Activated CD8-positive, alpha-beta memory T cell treated with anti-CD3 and anti-CD28 coated beads, Interleukin-2, amount 10 ng/mL, durations not matched to agents 7 days and 5 days (primary cell): ENCODE measurements at regions not wholly inside any gene's neighbourhood (a gene's known extent, or its start where the extent isn't known, plus 50 kb on each side); places are given as distances from the start of the nearest gene placed in this dataset.
"Not testable (repeated sequence)": the region's sequence is repeated elsewhere in the genome, so short reads cannot be mapped to it uniquely, and the experiment has no call there.

Experiments
- ATAC-seq: fragments of 150-1000 bp; cut with Tn5 transposase; one replicate; pipeline ENCODE4 v1.10.0; 2021; ENCODE audit warnings: moderate library complexity
- CTCF ChIA-PET: fragments of 350-600 bp; sonication (Branson Sonifier 250); formaldehyde crosslinking; loops from one replicate; lab custom pipeline; 2021; ENCODE audit warnings: antibody characterized with exemption; lab: Charles Lee
- DNase-seq: peaks from one replicate; pipeline ENCODE4 v3.0.0-alpha.2; 2020
- H3K27ac Mint-ChIP-seq: one replicate; pipeline ENCODE4 v1.8.0; 2021; ENCODE audit warnings: mild to moderate bottlenecking, mixed read lengths
- H3K27me3 Mint-ChIP-seq: one replicate; pipeline ENCODE4 v1.8.0; 2021; ENCODE audit warnings: mixed read lengths
- H3K36me3 Mint-ChIP-seq: one replicate; pipeline ENCODE4 v1.8.0; 2021; ENCODE audit warnings: mild to moderate bottlenecking, mixed read lengths
- H3K4me1 Mint-ChIP-seq: one replicate; pipeline ENCODE4 v1.8.0; 2021; ENCODE audit warnings: mixed read lengths
- H3K4me3 Mint-ChIP-seq: one replicate; pipeline ENCODE4 v1.8.0; 2021; ENCODE audit warnings: mild to moderate bottlenecking, moderate library complexity, mixed read lengths
- H3K9me3 Mint-ChIP-seq: one replicate; pipeline ENCODE4 v1.8.0; 2022; ENCODE audit warnings: low read depth, mixed read lengths

GRCh38 chr2:67892339-67892846 is 170.4 kb downstream of the C1D start:
- Mint-ChIP-seq H3K4me1 (no peaks in the 10 kb centered on the region), H3K4me3 (no peak overlapping the region), H3K27me3 (no peaks in the 10 kb centered on the region), H3K36me3 (no peaks in the 10 kb centered on the region), H3K27ac (no peak overlapping the region), H3K9me3 (no peaks in the 10 kb centered on the region)
- DNase-seq (no peak), ATAC-seq (no peak)
- CTCF ChIA-PET: no interaction called here

GRCh38 chr2:67895227-67895941 is 167.4 kb downstream of the C1D start:
- no peak overlapping the region for H3K27ac Mint-ChIP-seq
- no peaks in the 10 kb centered on the region for H3K36me3 Mint-ChIP-seq
- CTCF ChIA-PET: no interaction called here
- H3K27me3 Mint-ChIP-seq: no peaks in the 10 kb centered on the region
- no peaks in the 10 kb centered on the region for H3K4me1 Mint-ChIP-seq
- DNase-seq (no peak), ATAC-seq (no peak)
- H3K9me3 Mint-ChIP-seq: no peaks in the 10 kb centered on the region
- H3K4me3 Mint-ChIP-seq: no peak overlapping the region

GRCh38 chr2:67896076-67896475 is 166.7 kb downstream of the C1D start:
- H3K27ac Mint-ChIP-seq: no peak overlapping the region
- ATAC-seq (no peak), DNase-seq (no peak)
- CTCF ChIA-PET: no interaction called here
- H3K36me3 Mint-ChIP-seq: no peaks in the 10 kb centered on the region
- H3K4me3 Mint-ChIP-seq: no peak overlapping the region
- H3K9me3 Mint-ChIP-seq: no peaks in the 10 kb centered on the region
- no peaks in the 10 kb centered on the region for H3K27me3 Mint-ChIP-seq
- H3K4me1 Mint-ChIP-seq: no peaks in the 10 kb centered on the region

GRCh38 chr2:67896476-67896875 is 166.3 kb downstream of the C1D start:
- CTCF ChIA-PET: no interaction called here
- no peaks in the 10 kb centered on the region for H3K36me3 Mint-ChIP-seq
- H3K27me3 Mint-ChIP-seq: no peaks in the 10 kb centered on the region
- no peak overlapping the region for H3K4me3 Mint-ChIP-seq
- DNase-seq (no peak), ATAC-seq (no peak)
- no peak overlapping the region for H3K27ac Mint-ChIP-seq
- no peaks in the 10 kb centered on the region for H3K9me3 Mint-ChIP-seq
- H3K4me1 Mint-ChIP-seq: no peaks in the 10 kb centered on the region

- Mint-ChIP-seq H3K27ac (no peak overlapping the region), H3K4me1 (no peaks in the 10 kb centered on the region), H3K9me3 (no peaks in the 10 kb centered on the region), H3K4me3 (no peak overlapping the region), H3K27me3 (no peaks in the 10 kb centered on the region), H3K36me3 (no peaks in the 10 kb centered on the region)
- CTCF ChIA-PET: no interaction called here
- ATAC-seq (no peak), DNase-seq (no peak)
Measured at GRCh38 chr2:67898595-67898994, 164.2 kb downstream of the C1D start.

- CTCF ChIA-PET: no interaction called here
- ATAC-seq (no peak), DNase-seq (no peak)
- Mint-ChIP-seq H3K9me3 (no peaks in the 10 kb centered on the region), H3K27ac (no peak overlapping the region), H3K4me1 (no peaks in the 10 kb centered on the region), H3K36me3 (no peaks in the 10 kb centered on the region), H3K4me3 (no peak overlapping the region), H3K27me3 (no peaks in the 10 kb centered on the region)
Measured at GRCh38 chr2:67899187-67899586, 163.6 kb downstream of the C1D start.

GRCh38 chr2:67900826-67901225 is 162.0 kb downstream of the C1D start:
- H3K27me3 Mint-ChIP-seq: no peaks in the 10 kb centered on the region
- DNase-seq (no peak), ATAC-seq (no peak)
- H3K27ac Mint-ChIP-seq: no peak overlapping the region
- no peaks in the 10 kb centered on the region for H3K36me3 Mint-ChIP-seq
- CTCF ChIA-PET: no interaction called here
- H3K4me3 Mint-ChIP-seq: no peak overlapping the region
- no peaks in the 10 kb centered on the region for H3K4me1 Mint-ChIP-seq
- no peaks in the 10 kb centered on the region for H3K9me3 Mint-ChIP-seq

GRCh38 chr2:67904566-67904965 is 158.2 kb downstream of the C1D start:
- Mint-ChIP-seq H3K9me3 (no peaks in the 10 kb centered on the region), H3K27ac (no peak overlapping the region), H3K36me3 (no peaks in the 10 kb centered on the region), H3K4me3 (no peak overlapping the region), H3K27me3 (no peaks in the 10 kb centered on the region), H3K4me1 (no peaks in the 10 kb centered on the region)
- ATAC-seq (no peak), DNase-seq (no peak)
- CTCF ChIA-PET: no interaction called here

- Mint-ChIP-seq H3K4me1 (no peaks in the 10 kb centered on the region), H3K27ac (no peak overlapping the region), H3K36me3 (no peaks in the 10 kb centered on the region), H3K9me3 (no peaks in the 10 kb centered on the region), H3K4me3 (no peak overlapping the region), H3K27me3 (no peaks in the 10 kb centered on the region)
- ATAC-seq: no peak
- CTCF ChIA-PET: no interaction called here
- no peak for DNase-seq
Measured at GRCh38 chr2:67904966-67905365, 157.8 kb downstream of the C1D start.

- ATAC-seq, CTCF ChIA-PET, H3K4me3 Mint-ChIP-seq, H3K9me3 Mint-ChIP-seq, H3K4me1 Mint-ChIP-seq, H3K36me3 Mint-ChIP-seq, DNase-seq, H3K27me3 Mint-ChIP-seq, H3K27ac Mint-ChIP-seq: not testable (repeated sequence)
Measured at GRCh38 chr2:67906547-67906946, 156.3 kb downstream of the C1D start.

- CTCF ChIA-PET: no interaction called here
- Mint-ChIP-seq H3K36me3 (no peaks in the 10 kb centered on the region), H3K4me3 (no peak overlapping the region), H3K27me3 (no peaks in the 10 kb centered on the region), H3K27ac (no peak overlapping the region), H3K4me1 (no peaks in the 10 kb centered on the region), H3K9me3 (no peaks in the 10 kb centered on the region)
- ATAC-seq (no peak), DNase-seq (no peak)
Measured at GRCh38 chr2:67917332-67918054, 145.3 kb downstream of the C1D start.

GRCh38 chr2:67918471-67918870 is 144.3 kb downstream of the C1D start:
- ATAC-seq (no peak), DNase-seq (no peak)
- Mint-ChIP-seq H3K9me3 (no peaks in the 10 kb centered on the region), H3K27ac (no peak overlapping the region), H3K27me3 (no peaks in the 10 kb centered on the region), H3K4me1 (no peaks in the 10 kb centered on the region), H3K36me3 (no peaks in the 10 kb centered on the region), H3K4me3 (no peak overlapping the region)
- CTCF ChIA-PET: no interaction called here

- H3K9me3 Mint-ChIP-seq: no peaks in the 10 kb centered on the region
- H3K36me3 Mint-ChIP-seq: no peaks in the 10 kb centered on the region
- H3K4me1 Mint-ChIP-seq: no peaks in the 10 kb centered on the region
- CTCF ChIA-PET: interaction anchor here (1.2 kb wide), 1 partner anchor 73 kb away, joined by 3 read pairs; no protein-coding TSS in a partner anchor
- no peaks in the 10 kb centered on the region for H3K27me3 Mint-ChIP-seq
- no peak overlapping the region for H3K4me3 Mint-ChIP-seq
- no peak for ATAC-seq
- no peak overlapping the region for H3K27ac Mint-ChIP-seq
- DNase-seq: no peak
Measured at GRCh38 chr2:67919490-67919889, 143.3 kb downstream of the C1D start.
